ENCODE measurements at regions not wholly inside any gene's neighbourhood (a gene's known extent, or its start where the extent isn't known, plus 50 kb on each side); places are given as distances from the start of the nearest gene placed in this dataset.

DNA sequence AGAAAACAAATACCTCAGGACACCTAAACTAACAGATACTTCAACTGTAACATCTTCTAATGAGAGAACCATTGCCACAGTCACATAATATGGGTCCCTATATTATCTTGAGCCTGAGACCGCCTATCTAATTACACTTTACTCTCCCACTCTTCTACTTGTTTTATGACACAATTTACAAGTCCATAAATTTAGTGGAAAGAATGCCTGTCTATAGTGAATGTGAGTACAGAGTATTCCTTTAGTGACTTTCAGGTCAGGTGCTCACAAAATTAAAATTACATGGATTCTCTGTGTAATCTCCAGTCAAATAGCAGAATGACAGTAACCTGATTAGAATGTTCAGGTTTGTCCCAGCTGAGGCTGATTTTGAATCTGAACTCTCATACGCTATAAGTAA is 624.1 kb downstream of the PKHD1 start:
- no peaks in the 10 kb centered on the region for H3F3A ChIP-seq (ENCODE audit: insufficient read depth)
- no peak overlapping the region for H2AFZ ChIP-seq (ENCODE audit: low read depth, low read length, severe bottlenecking)
- no peak overlapping the region for H3K4me2 ChIP-seq (ENCODE audit: low read depth, low read length, poor library complexity, severe bottlenecking)
- no peaks in the 10 kb centered on the region for H3K27me3 ChIP-seq (ENCODE audit: low read length)
- H3K36me3 ChIP-seq (ENCODE audit: low read length) = no peaks in the 10 kb centered on the region
- H3K79me2 ChIP-seq (ENCODE audit: insufficient read depth, low read length) = no peaks in the 10 kb centered on the region
- TF ChIP-seq, protein P1, sequence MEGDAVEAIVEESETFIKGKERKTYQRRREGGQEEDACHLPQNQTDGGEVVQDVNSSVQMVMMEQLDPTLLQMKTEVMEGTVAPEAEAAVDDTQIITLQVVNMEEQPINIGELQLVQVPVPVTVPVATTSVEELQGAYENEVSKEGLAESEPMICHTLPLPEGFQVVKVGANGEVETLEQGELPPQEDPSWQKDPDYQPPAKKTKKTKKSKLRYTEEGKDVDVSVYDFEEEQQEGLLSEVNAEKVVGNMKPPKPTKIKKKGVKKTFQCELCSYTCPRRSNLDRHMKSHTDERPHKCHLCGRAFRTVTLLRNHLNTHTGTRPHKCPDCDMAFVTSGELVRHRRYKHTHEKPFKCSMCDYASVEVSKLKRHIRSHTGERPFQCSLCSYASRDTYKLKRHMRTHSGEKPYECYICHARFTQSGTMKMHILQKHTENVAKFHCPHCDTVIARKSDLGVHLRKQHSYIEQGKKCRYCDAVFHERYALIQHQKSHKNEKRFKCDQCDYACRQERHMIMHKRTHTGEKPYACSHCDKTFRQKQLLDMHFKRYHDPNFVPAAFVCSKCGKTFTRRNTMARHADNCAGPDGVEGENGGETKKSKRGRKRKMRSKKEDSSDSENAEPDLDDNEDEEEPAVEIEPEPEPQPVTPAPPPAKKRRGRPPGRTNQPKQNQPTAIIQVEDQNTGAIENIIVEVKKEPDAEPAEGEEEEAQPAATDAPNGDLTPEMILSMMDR (IDR thresholded peaks at IDR 0.05; ENCODE audit: insufficient read depth, low read length, poor library complexity, severe bottlenecking) = no peak
- H3K9me3 ChIP-seq (ENCODE audit: insufficient read depth, low read length) = no peaks in the 10 kb centered on the region
- H3K9me2 ChIP-seq (replicated peaks; ENCODE audit: insufficient read depth, low read length) = no peaks in the 10 kb centered on the region
- no peak overlapping the region for H3K27ac ChIP-seq (ENCODE audit: low read depth, low read length)
- no peak overlapping the region for H3K4me3 ChIP-seq (ENCODE audit: insufficient read depth, low read length, poor library complexity, severe bottlenecking)
- no peaks in the 10 kb centered on the region for H4K20me1 ChIP-seq (ENCODE audit: low read depth, low read length)
- no peak overlapping the region for H3K9ac ChIP-seq (ENCODE audit: low read length)

DNA sequence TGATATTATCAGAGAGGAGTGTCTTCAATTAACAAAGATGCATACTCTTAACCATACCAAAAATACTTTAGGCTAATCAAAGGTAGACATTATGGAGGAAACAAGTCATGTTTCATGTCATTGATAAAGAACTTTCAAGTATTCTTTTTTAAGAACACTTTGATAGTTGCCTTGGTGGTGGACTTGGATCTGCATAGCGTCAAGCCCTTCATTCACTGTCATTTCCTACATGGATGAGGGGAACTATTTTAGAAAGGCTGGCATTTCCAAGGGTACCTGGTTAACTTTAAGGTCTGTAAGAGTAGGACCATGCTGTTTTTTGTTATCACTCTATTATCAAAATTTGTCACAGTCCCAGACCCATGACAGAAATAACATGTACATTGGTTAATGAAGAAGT is 622.5 kb downstream of the PKHD1 start:
- no peak overlapping the region for H3K9ac ChIP-seq (ENCODE audit: low read length)
- no peak overlapping the region for H3K27ac ChIP-seq (ENCODE audit: low read depth, low read length)
- no peak overlapping the region for H2AFZ ChIP-seq (ENCODE audit: low read depth, low read length, severe bottlenecking)
- TF ChIP-seq EZH2phosphoT487 (conservative IDR thresholded peaks at IDR 0.05; ENCODE audit: low read length) = no peak
- H3K4me2 ChIP-seq (ENCODE audit: low read depth, low read length, poor library complexity, severe bottlenecking) = no peak overlapping the region
- no peaks in the 10 kb centered on the region for H3K9me3 ChIP-seq (ENCODE audit: insufficient read depth, low read length)
- no peak overlapping the region for H3K4me3 ChIP-seq (ENCODE audit: insufficient read depth, low read length, poor library complexity, severe bottlenecking)
- H3K27me3 ChIP-seq (ENCODE audit: low read length) = no peaks in the 10 kb centered on the region
- H3F3A ChIP-seq (ENCODE audit: insufficient read depth) = no peaks in the 10 kb centered on the region
- H4K20me1 ChIP-seq (ENCODE audit: low read depth, low read length) = no peaks in the 10 kb centered on the region
- no peaks in the 10 kb centered on the region for H3K36me3 ChIP-seq (ENCODE audit: low read length)
- no peaks in the 10 kb centered on the region for H3K79me2 ChIP-seq (ENCODE audit: insufficient read depth, low read length)
- H3K9me2 ChIP-seq (replicated peaks; ENCODE audit: insufficient read depth, low read length) = no peaks in the 10 kb centered on the region

DNA sequence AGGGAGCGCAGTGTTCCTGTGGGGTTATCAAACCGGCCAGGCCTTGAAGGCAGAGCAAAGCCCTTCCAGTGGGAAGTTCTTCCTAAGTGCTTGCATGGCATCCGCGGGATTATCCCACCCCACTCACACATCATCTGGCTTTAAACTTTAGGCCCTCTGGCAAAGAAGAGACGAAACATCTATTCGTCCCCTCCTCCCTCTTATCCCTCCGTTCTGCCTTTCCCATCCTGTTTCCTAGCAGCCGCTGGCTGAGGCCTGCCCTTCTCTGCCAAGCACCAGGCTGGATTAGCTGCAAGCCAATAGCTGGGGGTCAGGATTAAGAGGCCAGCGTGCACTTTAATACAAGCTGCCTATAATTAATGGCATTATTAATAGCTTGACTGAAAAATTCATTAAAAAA is 621.0 kb downstream of the PKHD1 start:
- Histone ChIP-seq H3K9ac (ENCODE audit: low read length) (no peak overlapping the region), H3K4me2 (ENCODE audit: low read depth, low read length, poor library complexity, severe bottlenecking) (no peak overlapping the region), H3K27me3 (ENCODE audit: low read length) (no peaks in the 10 kb centered on the region), H3F3A (ENCODE audit: insufficient read depth) (no peaks in the 10 kb centered on the region), H2AFZ (ENCODE audit: low read depth, low read length, severe bottlenecking) (no peak overlapping the region), H3K4me3 (ENCODE audit: insufficient read depth, low read length, poor library complexity, severe bottlenecking) (no peak overlapping the region), H3K79me2 (ENCODE audit: insufficient read depth, low read length) (no peaks in the 10 kb centered on the region), H3K9me3 (ENCODE audit: insufficient read depth, low read length) (no peaks in the 10 kb centered on the region), H3K36me3 (ENCODE audit: low read length) (no peaks in the 10 kb centered on the region), H3K9me2 (replicated peaks; ENCODE audit: insufficient read depth, low read length) (no peaks in the 10 kb centered on the region), H4K20me1 (ENCODE audit: low read depth, low read length) (no peaks in the 10 kb centered on the region), H3K27ac (ENCODE audit: low read depth, low read length) (no peak overlapping the region)
- no peak for TF ChIP-seq EZH2phosphoT487 (conservative IDR thresholded peaks at IDR 0.05; ENCODE audit: low read length)
- TF ChIP-seq, protein P1 (IDR thresholded peaks at IDR 0.05; ENCODE audit: insufficient read depth, low read length, poor library complexity, severe bottlenecking) = no peak

DNA sequence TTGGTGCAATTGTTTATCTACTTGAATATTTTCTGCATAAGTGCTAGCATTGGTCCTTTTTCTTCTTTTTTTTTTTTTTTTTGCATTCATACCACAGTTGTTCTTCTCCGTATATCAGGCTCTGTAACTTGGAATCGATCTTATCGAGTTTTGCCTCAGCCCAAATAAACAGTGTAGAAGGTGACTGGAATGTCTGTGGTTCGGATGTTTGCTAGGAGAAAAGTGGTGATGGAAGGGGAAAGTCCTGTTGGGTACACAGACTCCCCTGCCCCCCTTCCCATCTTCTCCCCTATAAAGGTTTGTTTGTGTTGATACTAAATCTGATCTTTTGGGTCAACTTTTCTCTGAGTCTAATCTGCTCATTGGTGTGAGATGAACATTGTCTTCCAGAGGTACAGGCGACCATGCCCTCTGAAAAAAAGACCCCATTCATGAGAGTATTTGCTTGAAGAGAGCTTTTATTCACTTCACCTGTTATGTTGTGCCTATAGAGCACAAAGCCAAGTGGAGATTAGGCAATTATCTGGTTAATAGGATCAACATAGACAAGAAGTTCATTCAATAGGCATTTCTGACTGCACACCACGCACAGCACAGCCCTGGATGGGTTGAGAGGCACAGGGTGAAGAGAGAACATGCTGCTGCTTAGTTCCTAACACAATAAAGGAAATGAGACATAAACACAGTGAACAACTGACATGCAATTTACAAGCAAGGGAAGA is 620.0 kb downstream of the PKHD1 start:
- Histone ChIP-seq H3K9ac (ENCODE audit: low read length) (no peak overlapping the region), H3K79me2 (ENCODE audit: insufficient read depth, low read length) (no peaks in the 10 kb centered on the region), H3K4me2 (ENCODE audit: low read depth, low read length, poor library complexity, severe bottlenecking) (no peak overlapping the region), H2AFZ (ENCODE audit: low read depth, low read length, severe bottlenecking) (no peak overlapping the region), H3F3A (ENCODE audit: insufficient read depth) (no peaks in the 10 kb centered on the region), H3K36me3 (ENCODE audit: low read length) (no peaks in the 10 kb centered on the region), H3K27ac (ENCODE audit: low read depth, low read length) (no peak overlapping the region), H3K27me3 (ENCODE audit: low read length) (no peaks in the 10 kb centered on the region), H3K4me3 (ENCODE audit: insufficient read depth, low read length, poor library complexity, severe bottlenecking) (no peak overlapping the region), H3K9me3 (ENCODE audit: insufficient read depth, low read length) (no peaks in the 10 kb centered on the region), H4K20me1 (ENCODE audit: low read depth, low read length) (no peaks in the 10 kb centered on the region), H3K9me2 (replicated peaks; ENCODE audit: insufficient read depth, low read length) (no peaks in the 10 kb centered on the region)
- TF ChIP-seq, protein P1 (IDR thresholded peaks at IDR 0.05; ENCODE audit: insufficient read depth, low read length, poor library complexity, severe bottlenecking) = no peak
- no peak for TF ChIP-seq EZH2phosphoT487 (conservative IDR thresholded peaks at IDR 0.05; ENCODE audit: low read length)
